SK-N-SH treated with all-trans-retinoic acid at 6 μM for 48 hours (cell line): ENCODE measurements at regions not wholly inside any gene's neighbourhood (a gene's known extent, or its start where the extent isn't known, plus 50 kb on each side); places are given as distances from the start of the nearest gene placed in this dataset.

Experiments used
- ARNTL ChIP-seq: fragments of 450-650 bp; formaldehyde crosslinking; IDR thresholded peaks from 2 replicates; pipeline ENCODE4 v1.5.0; 2020; ENCODE audit warnings: low read depth, mild to moderate bottlenecking, moderate library complexity, borderline replicate concordance
- CSDC2 ChIP-seq: fragments of 250-450 bp; sonication (Bioruptor Pico); IDR thresholded peaks from 2 replicates; pipeline ENCODE4 v1.5.0; 2020; ENCODE audit warnings: mild to moderate bottlenecking, moderate library complexity
- ESRRG ChIP-seq: fragments of 250-450 bp; sonication (Bioruptor Pico); IDR thresholded peaks from 2 replicates; pipeline ENCODE4 v1.6.1; 2021; ENCODE audit warnings: mild to moderate bottlenecking
- ISL1 ChIP-seq: fragments of 250-450 bp; sonication (Bioruptor Pico); IDR thresholded peaks from 2 replicates; pipeline ENCODE4 v2.1.2; 2022; ENCODE audit warnings: mild to moderate bottlenecking, moderate library complexity
- PATZ1 ChIP-seq: fragments of 250-450 bp; sonication (Bioruptor Pico); IDR thresholded peaks from 2 replicates; pipeline ENCODE4 v1.8.0; 2020; ENCODE audit warnings: mild to moderate bottlenecking, moderate library complexity, borderline replicate concordance
- RARB ChIP-seq: fragments of 250-450 bp; sonication (Bioruptor Pico); IDR thresholded peaks from 2 replicates; pipeline ENCODE4 v1.8.0; 2021; ENCODE audit warnings: mild to moderate bottlenecking, moderate library complexity
- TOX ChIP-seq: fragments of 250-450 bp; sonication (Bioruptor Pico); IDR thresholded peaks from 2 replicates; pipeline ENCODE4 v1.8.0; 2021; ENCODE audit warnings: mild to moderate bottlenecking, moderate library complexity, borderline replicate concordance
- TF ChIP-seq, protein P1 (sequence below): fragments of 250-450 bp; sonication (Bioruptor Pico); IDR thresholded peaks from 2 replicates; pipeline ENCODE4 v1.5.1; 2020; ENCODE audit warnings: low read depth, mild to moderate bottlenecking, moderate library complexity
- TF ChIP-seq, protein P2 (sequence below): fragments of 250-450 bp; sonication (Bioruptor Pico); IDR thresholded peaks from 2 replicates; pipeline ENCODE4 v1.5.0; 2020; ENCODE audit warnings: mild to moderate bottlenecking, moderate library complexity

GRCh38 chr5:35430381-35431162 lies 187.1 kb upstream of the SPEF2 start:
- TF ChIP-seq TOX (no peak), ARNTL (CRISPR knock-in tag) (no peak), ISL1 (CRISPR knock-in tag) (no peak), CSDC2 (no peak), PATZ1 (CRISPR knock-in tag) (no peak), ESRRG (no peak), RARB (CRISPR knock-in tag) (no peak)
- TF ChIP-seq, protein P1, sequence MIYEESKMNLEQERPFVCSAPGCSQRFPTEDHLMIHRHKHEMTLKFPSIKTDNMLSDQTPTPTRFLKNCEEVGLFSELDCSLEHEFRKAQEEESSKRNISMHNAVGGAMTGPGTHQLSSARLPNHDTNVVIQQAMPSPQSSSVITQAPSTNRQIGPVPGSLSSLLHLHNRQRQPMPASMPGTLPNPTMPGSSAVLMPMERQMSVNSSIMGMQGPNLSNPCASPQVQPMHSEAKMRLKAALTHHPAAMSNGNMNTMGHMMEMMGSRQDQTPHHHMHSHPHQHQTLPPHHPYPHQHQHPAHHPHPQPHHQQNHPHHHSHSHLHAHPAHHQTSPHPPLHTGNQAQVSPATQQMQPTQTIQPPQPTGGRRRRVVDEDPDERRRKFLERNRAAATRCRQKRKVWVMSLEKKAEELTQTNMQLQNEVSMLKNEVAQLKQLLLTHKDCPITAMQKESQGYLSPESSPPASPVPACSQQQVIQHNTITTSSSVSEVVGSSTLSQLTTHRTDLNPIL (CRISPR knock-in tag), result no peak
- TF ChIP-seq, protein P2, sequence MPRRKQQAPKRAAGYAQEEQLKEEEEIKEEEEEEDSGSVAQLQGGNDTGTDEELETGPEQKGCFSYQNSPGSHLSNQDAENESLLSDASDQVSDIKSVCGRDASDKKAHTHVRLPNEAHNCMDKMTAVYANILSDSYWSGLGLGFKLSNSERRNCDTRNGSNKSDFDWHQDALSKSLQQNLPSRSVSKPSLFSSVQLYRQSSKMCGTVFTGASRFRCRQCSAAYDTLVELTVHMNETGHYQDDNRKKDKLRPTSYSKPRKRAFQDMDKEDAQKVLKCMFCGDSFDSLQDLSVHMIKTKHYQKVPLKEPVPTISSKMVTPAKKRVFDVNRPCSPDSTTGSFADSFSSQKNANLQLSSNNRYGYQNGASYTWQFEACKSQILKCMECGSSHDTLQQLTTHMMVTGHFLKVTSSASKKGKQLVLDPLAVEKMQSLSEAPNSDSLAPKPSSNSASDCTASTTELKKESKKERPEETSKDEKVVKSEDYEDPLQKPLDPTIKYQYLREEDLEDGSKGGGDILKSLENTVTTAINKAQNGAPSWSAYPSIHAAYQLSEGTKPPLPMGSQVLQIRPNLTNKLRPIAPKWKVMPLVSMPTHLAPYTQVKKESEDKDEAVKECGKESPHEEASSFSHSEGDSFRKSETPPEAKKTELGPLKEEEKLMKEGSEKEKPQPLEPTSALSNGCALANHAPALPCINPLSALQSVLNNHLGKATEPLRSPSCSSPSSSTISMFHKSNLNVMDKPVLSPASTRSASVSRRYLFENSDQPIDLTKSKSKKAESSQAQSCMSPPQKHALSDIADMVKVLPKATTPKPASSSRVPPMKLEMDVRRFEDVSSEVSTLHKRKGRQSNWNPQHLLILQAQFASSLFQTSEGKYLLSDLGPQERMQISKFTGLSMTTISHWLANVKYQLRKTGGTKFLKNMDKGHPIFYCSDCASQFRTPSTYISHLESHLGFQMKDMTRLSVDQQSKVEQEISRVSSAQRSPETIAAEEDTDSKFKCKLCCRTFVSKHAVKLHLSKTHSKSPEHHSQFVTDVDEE, result no peak
